Epithelial cell of proximal tubule (primary cell): ENCODE measurements at regions not wholly inside any gene's neighbourhood (a gene's known extent, or its start where the extent isn't known, plus 50 kb on each side); places are given as distances from the start of the nearest gene placed in this dataset.

ENCODE experiments used
- DNase-seq: peaks from one replicate; pipeline ENCODE4 v3.0.0-alpha.2; 2011; ENCODE audit warnings: low read depth
- H3K4me3 ChIP-seq: 2 replicates; pipeline ENCODE4 v1.5.1; 2011; ENCODE audit warnings: low read depth, mild to moderate bottlenecking, low read length
- TF ChIP-seq, protein P1 (sequence below): conservative IDR thresholded peaks from 2 replicates; pipeline ENCODE4 v1.5.1; 2012; ENCODE audit warnings: low read depth, mild to moderate bottlenecking, low read length

DNA sequence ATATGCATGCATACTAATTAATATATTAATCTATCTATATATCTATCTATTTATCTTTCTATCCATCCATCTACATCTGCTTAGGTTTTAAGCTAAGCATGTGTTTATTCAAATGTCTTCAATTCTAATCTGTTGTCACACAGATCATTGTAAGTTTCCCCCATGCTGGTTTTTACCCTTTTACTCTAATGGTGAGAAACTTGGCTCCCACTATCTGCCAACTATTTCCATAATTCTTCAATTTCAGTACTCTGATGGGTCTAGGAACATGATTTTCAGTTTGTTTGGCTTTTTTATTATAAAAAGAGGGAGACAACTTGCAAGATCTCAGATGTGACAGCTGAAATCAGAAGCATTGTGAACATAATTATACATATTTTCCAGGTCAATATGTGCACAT lies 773.8 kb downstream of the PLOD2 start:
- H3K4me3 ChIP-seq, result no peak overlapping the region
- no peak for DNase-seq
- TF ChIP-seq, protein P1, sequence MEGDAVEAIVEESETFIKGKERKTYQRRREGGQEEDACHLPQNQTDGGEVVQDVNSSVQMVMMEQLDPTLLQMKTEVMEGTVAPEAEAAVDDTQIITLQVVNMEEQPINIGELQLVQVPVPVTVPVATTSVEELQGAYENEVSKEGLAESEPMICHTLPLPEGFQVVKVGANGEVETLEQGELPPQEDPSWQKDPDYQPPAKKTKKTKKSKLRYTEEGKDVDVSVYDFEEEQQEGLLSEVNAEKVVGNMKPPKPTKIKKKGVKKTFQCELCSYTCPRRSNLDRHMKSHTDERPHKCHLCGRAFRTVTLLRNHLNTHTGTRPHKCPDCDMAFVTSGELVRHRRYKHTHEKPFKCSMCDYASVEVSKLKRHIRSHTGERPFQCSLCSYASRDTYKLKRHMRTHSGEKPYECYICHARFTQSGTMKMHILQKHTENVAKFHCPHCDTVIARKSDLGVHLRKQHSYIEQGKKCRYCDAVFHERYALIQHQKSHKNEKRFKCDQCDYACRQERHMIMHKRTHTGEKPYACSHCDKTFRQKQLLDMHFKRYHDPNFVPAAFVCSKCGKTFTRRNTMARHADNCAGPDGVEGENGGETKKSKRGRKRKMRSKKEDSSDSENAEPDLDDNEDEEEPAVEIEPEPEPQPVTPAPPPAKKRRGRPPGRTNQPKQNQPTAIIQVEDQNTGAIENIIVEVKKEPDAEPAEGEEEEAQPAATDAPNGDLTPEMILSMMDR, result no peak

DNA sequence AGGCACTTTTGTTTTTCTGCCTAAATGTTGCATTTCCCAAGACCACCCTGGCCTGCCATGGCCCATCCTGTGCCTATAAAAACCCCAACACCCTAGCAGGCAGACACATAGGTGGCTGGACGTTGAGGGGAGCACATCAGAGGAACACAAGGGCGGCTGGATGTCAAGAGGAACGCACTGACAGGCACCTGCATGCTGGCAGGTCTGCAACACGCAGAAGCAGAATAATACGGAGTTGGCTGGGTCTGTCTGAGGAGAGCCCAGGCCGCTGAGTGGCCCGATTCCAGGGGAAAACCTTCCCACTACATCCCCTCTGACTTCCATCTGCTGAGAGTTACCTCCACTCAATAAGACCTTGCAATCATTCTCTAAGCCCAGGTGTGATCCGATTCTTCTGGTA lies 765.6 kb downstream of the PLOD2 start:
- H3K4me3 ChIP-seq, result no peak overlapping the region
- TF ChIP-seq, protein P1, result no peak
- DNase-seq, result no peak

DNA sequence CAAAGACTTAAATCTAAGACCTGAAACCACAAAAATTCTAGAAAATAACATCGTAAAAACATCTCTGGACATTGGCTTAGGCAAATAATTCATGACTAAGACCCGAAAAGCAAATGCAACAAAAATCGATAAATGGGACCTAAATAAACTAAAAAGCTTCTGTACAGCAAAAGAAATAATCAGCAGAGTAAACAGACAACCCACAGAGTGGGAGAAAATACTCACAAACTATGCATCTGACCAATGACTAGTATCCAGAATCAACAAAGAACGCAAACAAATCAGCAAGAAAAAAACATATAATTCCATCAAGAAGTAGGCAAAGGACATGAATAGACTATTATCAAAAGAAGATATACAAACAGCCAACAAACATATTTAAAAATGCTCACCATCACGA lies 749.4 kb downstream of the PLOD2 start:
- no peak for DNase-seq
- no peak overlapping the region for H3K4me3 ChIP-seq
- TF ChIP-seq, protein P1, result no peak

DNA sequence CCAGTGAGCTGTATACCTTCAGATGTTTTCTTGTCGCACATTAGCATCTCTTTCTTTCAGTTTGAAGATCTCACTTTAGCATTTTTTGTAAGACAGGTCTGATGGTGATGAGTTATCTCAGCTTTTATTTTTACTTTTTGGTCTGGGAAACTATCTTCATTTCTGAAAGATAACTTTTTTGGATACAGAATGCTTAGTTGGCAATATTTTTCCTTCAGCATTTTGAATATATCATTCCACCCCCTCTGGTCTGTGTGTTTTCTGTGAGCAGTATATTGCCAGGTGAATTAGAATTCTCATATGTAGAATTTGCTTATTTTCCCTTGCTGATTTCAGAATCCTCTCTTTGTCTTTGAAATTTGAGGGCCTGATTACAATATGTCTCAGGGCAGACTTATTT lies 743.3 kb downstream of the PLOD2 start:
- no peak for DNase-seq
- H3K4me3 ChIP-seq, result no peak overlapping the region
- TF ChIP-seq, protein P1, result no peak

DNA sequence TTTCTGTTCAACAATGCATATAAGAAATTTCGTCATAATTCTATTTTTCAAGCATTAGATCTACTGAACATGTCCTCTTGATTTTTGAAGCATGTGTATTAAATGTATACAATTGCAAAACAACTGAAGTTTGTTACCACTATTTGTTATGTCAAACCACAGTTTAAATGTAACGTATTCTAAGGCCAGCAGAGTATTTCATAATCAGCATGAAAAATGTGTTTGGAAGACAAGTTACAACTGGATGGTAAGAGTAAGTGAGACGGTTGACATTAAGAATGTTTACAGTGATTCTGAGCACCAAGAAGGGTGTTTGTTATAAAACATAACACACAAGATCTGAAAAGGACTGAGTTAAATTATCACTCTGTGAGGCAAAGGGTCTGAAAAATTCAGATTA lies 738.4 kb downstream of the PLOD2 start:
- H3K4me3 ChIP-seq, result no peak overlapping the region
- DNase-seq, result no peak
- TF ChIP-seq, protein P1, result no peak

DNA sequence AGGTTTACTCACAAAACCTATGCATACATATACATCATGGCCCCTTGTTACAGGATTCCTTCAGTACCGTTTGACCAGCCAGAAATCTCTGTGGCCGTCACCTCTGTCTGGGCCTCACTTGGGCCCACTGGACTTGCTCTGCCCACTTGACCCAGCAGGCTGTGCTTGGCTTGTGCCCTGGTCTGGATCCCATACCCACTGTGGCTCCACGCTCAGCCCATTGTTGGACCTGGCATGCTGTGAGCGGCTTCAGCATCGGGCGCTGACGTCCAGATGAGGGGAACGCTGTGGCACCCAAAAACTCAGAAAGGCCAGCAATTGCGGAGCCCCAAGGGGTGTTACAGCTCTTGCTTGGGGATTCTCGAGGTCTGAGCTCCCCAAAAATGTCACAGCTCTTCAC lies 733.6 kb downstream of the PLOD2 start:
- no peak for DNase-seq
- TF ChIP-seq, protein P1, result no peak
- no peak overlapping the region for H3K4me3 ChIP-seq

DNA sequence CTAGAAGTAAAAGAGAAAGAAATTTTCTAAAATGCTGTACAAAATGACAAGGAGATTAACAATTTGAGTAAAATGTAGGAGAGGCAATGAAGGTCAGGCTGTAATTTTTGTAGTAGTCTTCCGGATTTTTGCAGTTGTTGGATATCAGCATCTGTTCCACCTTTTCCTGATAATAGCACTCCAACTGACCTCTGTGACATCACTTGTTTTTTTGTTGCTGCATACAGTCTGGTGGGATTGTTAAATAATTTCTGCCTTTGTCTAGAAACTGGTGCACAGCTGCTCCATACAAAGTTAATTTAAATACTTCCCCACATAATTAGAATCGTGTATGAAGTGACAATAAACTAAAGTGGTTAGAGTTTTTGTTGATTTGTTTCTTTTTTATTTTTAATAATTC lies 731.4 kb downstream of the PLOD2 start:
- TF ChIP-seq, protein P1, result no peak
- no peak overlapping the region for H3K4me3 ChIP-seq
- DNase-seq, result no peak
